ENCODE measurements at regions not wholly inside any gene's neighbourhood (a gene's known extent, or its start where the extent isn't known, plus 50 kb on each side); places are given as distances from the start of the nearest gene placed in this dataset.

DNA sequence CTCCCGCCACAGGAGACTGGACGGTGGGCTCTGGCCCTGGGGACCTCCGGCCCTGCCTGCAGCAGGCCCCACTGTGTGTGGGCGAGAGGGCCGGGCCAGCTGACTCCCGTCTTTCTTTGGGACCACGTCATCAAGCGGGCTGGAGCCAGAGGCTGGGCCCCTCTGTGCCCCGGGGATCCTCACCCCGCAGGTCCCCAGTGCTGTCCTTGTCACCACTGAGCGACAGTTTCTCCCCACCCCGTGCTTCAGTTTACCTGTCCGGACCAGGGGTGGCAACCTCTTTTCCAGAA is 181.9 kb upstream of the ZNF469 start:
- TF ChIP-seq EZH2 (IDR thresholded peaks at IDR 0.05; ENCODE audit: borderline replicate concordance, low read depth, low read length, severe bottlenecking): no peak
- TF ChIP-seq, protein P1, sequence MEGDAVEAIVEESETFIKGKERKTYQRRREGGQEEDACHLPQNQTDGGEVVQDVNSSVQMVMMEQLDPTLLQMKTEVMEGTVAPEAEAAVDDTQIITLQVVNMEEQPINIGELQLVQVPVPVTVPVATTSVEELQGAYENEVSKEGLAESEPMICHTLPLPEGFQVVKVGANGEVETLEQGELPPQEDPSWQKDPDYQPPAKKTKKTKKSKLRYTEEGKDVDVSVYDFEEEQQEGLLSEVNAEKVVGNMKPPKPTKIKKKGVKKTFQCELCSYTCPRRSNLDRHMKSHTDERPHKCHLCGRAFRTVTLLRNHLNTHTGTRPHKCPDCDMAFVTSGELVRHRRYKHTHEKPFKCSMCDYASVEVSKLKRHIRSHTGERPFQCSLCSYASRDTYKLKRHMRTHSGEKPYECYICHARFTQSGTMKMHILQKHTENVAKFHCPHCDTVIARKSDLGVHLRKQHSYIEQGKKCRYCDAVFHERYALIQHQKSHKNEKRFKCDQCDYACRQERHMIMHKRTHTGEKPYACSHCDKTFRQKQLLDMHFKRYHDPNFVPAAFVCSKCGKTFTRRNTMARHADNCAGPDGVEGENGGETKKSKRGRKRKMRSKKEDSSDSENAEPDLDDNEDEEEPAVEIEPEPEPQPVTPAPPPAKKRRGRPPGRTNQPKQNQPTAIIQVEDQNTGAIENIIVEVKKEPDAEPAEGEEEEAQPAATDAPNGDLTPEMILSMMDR (IDR thresholded peaks at IDR 0.05; ENCODE audit: extremely low read depth in 1 of 2, insufficient read depth in 1 of 2, low read depth in 1 of 2, low read length in 2 of 2): no peak
